Ovary (tissue), 7 donors: ENCODE measurements at regions not wholly inside any gene's neighbourhood (a gene's known extent, or its start where the extent isn't known, plus 50 kb on each side); places are given as distances from the start of the nearest gene placed in this dataset.
A peak's percentile ranks its signal among the peaks of the same experiment; 100 is the strongest.

Experiments
- DNase-seq, 5 donors: peaks; one replicate each; pipeline ENCODE4 v3.0.0-alpha.2; 2019 to 2020
- H3K27ac ChIP-seq, 2 donors: fragments of 200-600 bp; one replicate each; pipeline versions ENCODE4 v1.5.1 to v1.8.0; 2019 to 2022
- H3K27me3 ChIP-seq: fragments of 200-600 bp; one replicate; pipeline ENCODE4 v1.8.0; 2022
- H3K36me3 ChIP-seq: fragments of 200-600 bp; sonication (generic); one replicate; pipeline ENCODE4 v1.5.1; 2019
- H3K4me1 ChIP-seq: one replicate; pipeline ENCODE4 v1.8.1; 2013; ENCODE audit warnings: mild to moderate bottlenecking, moderate library complexity; ENCODE audit not compliant: insufficient read depth
- H3K4me3 ChIP-seq: fragments of 200-600 bp; sonication (generic); one replicate; pipeline ENCODE4 v1.5.1; 2017
- H3K9me3 ChIP-seq, 2 donors: fragments of 200-600 bp in 1 of 2; sonication (generic) in 1 of 2; one replicate each; pipeline versions ENCODE4 v1.5.1 to v1.8.1; 2013 to 2019; ENCODE audit warnings: mild to moderate bottlenecking in 1 of 2, moderate library complexity in 1 of 2
- CTCF ChIP-seq, 3 donors: fragments of 450-650 bp in 2 of 3; fragments of 200-600 bp in 1 of 3; IDR thresholded peaks; one replicate each; pipeline versions ENCODE4 v1.5.1 to v1.8.0; 2016 to 2022; ENCODE audit warnings: antibody characterized with exemption in 3 of 3, mild to moderate bottlenecking in 1 of 3
- EP300 ChIP-seq: sonication (generic); formaldehyde crosslinking; IDR thresholded peaks from one replicate; pipeline ENCODE4 v1.6.1; 2017; ENCODE audit warnings: antibody characterized with exemption
- POLR2A ChIP-seq: fragments of 450-650 bp; IDR thresholded peaks from one replicate; pipeline ENCODE4 v1.6.1; 2017; ENCODE audit warnings: antibody characterized with exemption, mild to moderate bottlenecking, moderate library complexity
- WGBS, 3 donors: extraction: QIAGEN DNeasy Blood & Tissue Kit in 1 of 3; methylation state at CpG; one replicate each; pipeline versions ENCODE4 v1.1.5 to v1.1.7; 2013 to 2017; 5-methylcytosine and 5-hydroxymethylcytosine counted together
- intact Hi-C, 4 donors: fragments of 100-400 bp; cut with DNase I; formaldehyde crosslinking; loops; one replicate each; pipeline versions ENCODE4 v1.11.0 to v1.15.1; 2022 to 2023
- donor health status: DM: no; HTN: no; CAD: no; lungs with moderate emphysema.
- donor health status: DM: no; HTN: no; CAD: no.
- donor health status: Bipolar disorder and iron deficiency.
- donor health status: DM: no; HTN: no; CAD: no.
- donor health status: DM: yes; HTN: yes; CAD: no.

GRCh38 chr20:50312002-50312681, 121.5 kb downstream of the CEBPB start:
- intact Hi-C loops = loop anchor here in 1 of 4 donors (10.0 kb wide), 1 partner anchor 143 kb away; no protein-coding TSS in a partner anchor
- no peak for TF ChIP-seq EP300
- no peak for TF ChIP-seq POLR2A
- no peak for TF ChIP-seq CTCF (IDR thresholded peaks at IDR 0.05)
- Histone ChIP-seq H3K27ac (peak overlapping the region; percentile 34 to 46), H3K9me3 (no peaks in the 10 kb centered on the region), H3K36me3 (no peaks in the 10 kb centered on the region), H3K4me1 (peaks cover 11% of the 10 kb centered on the region), H3K27me3 (no peaks in the 10 kb centered on the region), H3K4me3 (no peak overlapping the region)
- WGBS, 3 donors = 68 to 87% (median 81%) methylated on average over 5 of the region's 5 CpGs
- DNase-seq = peak in 1 of 5 donors; percentile 23

- DNase-seq = peak; percentile 73 to 83 (median 81)
- no peaks in the 10 kb centered on the region for H3K27me3 ChIP-seq
- H3K4me1 ChIP-seq = peaks cover 8% of the 10 kb centered on the region
- whole genome bisulfite sequencing, 3 donors = 22 to 28% (median 26%) methylated on average over 16 of the region's 16 CpGs
- H3K4me3 ChIP-seq = no peak overlapping the region
- H3K27ac ChIP-seq = peak overlapping the region; percentile 34 to 46
- intact Hi-C loops = loop anchor here in 1 of 4 donors (10.0 kb wide), 1 partner anchor 142 kb away; no protein-coding TSS in a partner anchor
- H3K9me3 ChIP-seq = no peaks in the 10 kb centered on the region
- no peaks in the 10 kb centered on the region for H3K36me3 ChIP-seq
- TF ChIP-seq POLR2A = no peak
- TF ChIP-seq CTCF (IDR thresholded peaks at IDR 0.05) = no peak
Measured at GRCh38 chr20:50312682-50313521, 122.3 kb downstream of the CEBPB start.

DNA sequence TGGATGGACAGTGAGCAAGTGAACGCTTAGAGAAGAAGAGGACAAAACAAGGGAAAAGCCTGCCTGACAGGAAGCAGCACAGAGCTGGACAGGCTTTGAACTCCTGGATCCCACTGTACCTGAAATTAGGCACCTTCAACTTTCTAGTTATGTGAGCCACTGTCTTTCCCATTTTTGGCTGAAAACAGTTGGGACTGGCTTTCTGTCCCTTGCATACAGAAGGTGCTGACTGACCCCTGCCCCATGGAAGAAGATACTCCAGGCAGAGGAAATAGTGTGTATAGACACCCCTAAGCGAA, 122.8 kb downstream of the CEBPB start:
- Histone ChIP-seq H3K27me3 (no peaks in the 10 kb centered on the region), H3K4me3 (no peak overlapping the region), H3K4me1 (peaks cover 8% of the 10 kb centered on the region), H3K27ac (peak overlapping the region in 1 of 2 donors; percentile 34), H3K36me3 (no peaks in the 10 kb centered on the region), H3K9me3 (no peaks in the 10 kb centered on the region)
- TF ChIP-seq POLR2A = no peak
- no peak for TF ChIP-seq EP300
- no peak for TF ChIP-seq CTCF (IDR thresholded peaks at IDR 0.05)
- no peak for DNase-seq
- intact Hi-C loops = loop anchor here in 1 of 4 donors (10.0 kb wide), 1 partner anchor 141 kb away; no protein-coding TSS in a partner anchor
- 86 to 95% (median 87%) methylated on average over 2 of the region's 2 CpGs for WGBS, 3 donors

GRCh38 chr20:50313827-50314677, 123.4 kb downstream of the CEBPB start:
- intact Hi-C loops = loop anchor here in 1 of 4 donors (10.0 kb wide), 1 partner anchor 141 kb away; no protein-coding TSS in a partner anchor
- DNase-seq = peak in 1 of 5 donors; percentile 26

More at GRCh38 chr20:50313827-50314677, 123.4 kb downstream of the CEBPB start:
- Histone ChIP-seq H3K27me3 (no peaks in the 10 kb centered on the region), H3K4me3 (no peak overlapping the region), H3K9me3 (no peaks in the 10 kb centered on the region), H3K4me1 (peaks cover 6% of the 10 kb centered on the region), H3K27ac (peak overlapping the region in 1 of 2 donors; percentile 34), H3K36me3 (no peaks in the 10 kb centered on the region)
- TF ChIP-seq POLR2A = no peak
- no peak for TF ChIP-seq CTCF (IDR thresholded peaks at IDR 0.05)
- TF ChIP-seq EP300 = no peak
- WGBS, 3 donors = 81 to 85% (median 84%) methylated on average over 16 of the region's 16 CpGs
